Activated B cell treated with CpG ODN at 0.5 μM for 24 hours (primary cell): ENCODE measurements at regions not wholly inside any gene's neighbourhood (a gene's known extent, or its start where the extent isn't known, plus 50 kb on each side); places are given as distances from the start of the nearest gene placed in this dataset.

Source experiments
- ATAC-seq: fragments of 200-7000 bp; cut with Tn5 transposase; one replicate; pipeline ENCODE4 v1.10.0; 2021; ENCODE audit warnings: low read depth, mild to moderate bottlenecking, moderate library complexity
- CTCF ChIA-PET: fragments of 350-600 bp; sonication (Branson Sonifier 250); formaldehyde crosslinking; loops from one replicate; lab custom pipeline; 2021; ENCODE audit warnings: antibody characterized with exemption; lab: Charles Lee
- POLR2A ChIA-PET: fragments of 350-600 bp; sonication (Branson Sonifier 250); formaldehyde crosslinking; loops from one replicate; lab custom pipeline; 2021; ENCODE audit warnings: antibody characterized with exemption; lab: Charles Lee
- DNase-seq: peaks from one replicate; pipeline ENCODE4 v3.0.0; 2022
- H3K27ac Mint-ChIP-seq: one replicate; pipeline ENCODE4 v1.8.0; 2020; ENCODE audit warnings: mixed read lengths
- H3K27me3 Mint-ChIP-seq: one replicate; pipeline ENCODE4 v1.8.0; 2021; ENCODE audit warnings: mixed read lengths
- H3K36me3 Mint-ChIP-seq: one replicate; pipeline ENCODE4 v1.8.0; 2021; ENCODE audit warnings: low read depth, mixed read lengths
- H3K4me1 Mint-ChIP-seq: one replicate; pipeline ENCODE4 v1.8.0; 2021; ENCODE audit warnings: mixed read lengths
- H3K4me3 Mint-ChIP-seq: one replicate; pipeline ENCODE4 v1.8.0; 2020; ENCODE audit warnings: mild to moderate bottlenecking, mixed read lengths
- H3K9me3 Mint-ChIP-seq: one replicate; pipeline ENCODE4 v1.8.0; 2020; ENCODE audit warnings: mixed read lengths
- intact Hi-C: fragments of 100-400 bp; cut with micrococcal nuclease; formaldehyde crosslinking; loops from one replicate; pipeline ENCODE4 v1.15.1; 2024
- TF ChIP-seq, protein P1 (sequence below): fragments of 200-600 bp; IDR thresholded peaks from one replicate; pipeline ENCODE4 v1.8.0; 2022; ENCODE audit warnings: antibody characterized with exemption, mild to moderate bottlenecking

DNA sequence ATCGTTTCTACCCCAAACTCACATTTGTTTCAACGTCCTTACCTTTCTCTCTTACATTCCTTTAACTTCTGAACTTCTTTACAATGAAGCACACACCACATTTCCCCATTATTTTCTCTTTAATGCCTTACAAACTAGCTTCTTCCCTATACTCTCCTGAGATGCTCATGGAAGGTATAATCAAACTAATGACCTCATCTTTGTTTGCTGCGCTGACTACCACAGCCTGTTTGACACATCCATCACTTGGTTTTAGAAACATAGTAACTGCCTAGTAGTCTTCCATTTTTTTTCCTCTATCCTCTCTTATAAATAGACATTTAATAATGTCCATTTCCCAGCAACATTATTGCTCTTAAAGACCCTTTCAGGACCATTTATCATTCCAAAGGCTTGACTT is 230.5 kb upstream of the LRTM1 start:
- TF ChIP-seq, protein P1, sequence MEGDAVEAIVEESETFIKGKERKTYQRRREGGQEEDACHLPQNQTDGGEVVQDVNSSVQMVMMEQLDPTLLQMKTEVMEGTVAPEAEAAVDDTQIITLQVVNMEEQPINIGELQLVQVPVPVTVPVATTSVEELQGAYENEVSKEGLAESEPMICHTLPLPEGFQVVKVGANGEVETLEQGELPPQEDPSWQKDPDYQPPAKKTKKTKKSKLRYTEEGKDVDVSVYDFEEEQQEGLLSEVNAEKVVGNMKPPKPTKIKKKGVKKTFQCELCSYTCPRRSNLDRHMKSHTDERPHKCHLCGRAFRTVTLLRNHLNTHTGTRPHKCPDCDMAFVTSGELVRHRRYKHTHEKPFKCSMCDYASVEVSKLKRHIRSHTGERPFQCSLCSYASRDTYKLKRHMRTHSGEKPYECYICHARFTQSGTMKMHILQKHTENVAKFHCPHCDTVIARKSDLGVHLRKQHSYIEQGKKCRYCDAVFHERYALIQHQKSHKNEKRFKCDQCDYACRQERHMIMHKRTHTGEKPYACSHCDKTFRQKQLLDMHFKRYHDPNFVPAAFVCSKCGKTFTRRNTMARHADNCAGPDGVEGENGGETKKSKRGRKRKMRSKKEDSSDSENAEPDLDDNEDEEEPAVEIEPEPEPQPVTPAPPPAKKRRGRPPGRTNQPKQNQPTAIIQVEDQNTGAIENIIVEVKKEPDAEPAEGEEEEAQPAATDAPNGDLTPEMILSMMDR = no peak
- ChIA-PET CTCF (no interaction called here), POLR2A (no interaction called here)
- peaks cover 3% of the 10 kb centered on the region for H3K9me3 Mint-ChIP-seq
- no peak overlapping the region for H3K27ac Mint-ChIP-seq
- intact Hi-C loops = no loop called here
- no peaks in the 10 kb centered on the region for H3K4me1 Mint-ChIP-seq
- no peak overlapping the region for H3K4me3 Mint-ChIP-seq
- ATAC-seq = no peak
- no peaks in the 10 kb centered on the region for H3K27me3 Mint-ChIP-seq
- H3K36me3 Mint-ChIP-seq = no peaks in the 10 kb centered on the region
- no peak for DNase-seq

GRCh38 chr3:55157731-55158130 is 229.9 kb upstream of the LRTM1 start:
- TF ChIP-seq, protein P1 = no peak
- H3K9me3 Mint-ChIP-seq = peaks cover 3% of the 10 kb centered on the region
- intact Hi-C loops = no loop called here
- CTCF ChIA-PET = no interaction called here
- H3K27me3 Mint-ChIP-seq = no peaks in the 10 kb centered on the region
- ATAC-seq (no peak), DNase-seq (no peak)
- no peak overlapping the region for H3K27ac Mint-ChIP-seq
- no peak overlapping the region for H3K4me3 Mint-ChIP-seq
- no peaks in the 10 kb centered on the region for H3K36me3 Mint-ChIP-seq
- POLR2A ChIA-PET = no interaction called here
- H3K4me1 Mint-ChIP-seq = no peaks in the 10 kb centered on the region

DNA sequence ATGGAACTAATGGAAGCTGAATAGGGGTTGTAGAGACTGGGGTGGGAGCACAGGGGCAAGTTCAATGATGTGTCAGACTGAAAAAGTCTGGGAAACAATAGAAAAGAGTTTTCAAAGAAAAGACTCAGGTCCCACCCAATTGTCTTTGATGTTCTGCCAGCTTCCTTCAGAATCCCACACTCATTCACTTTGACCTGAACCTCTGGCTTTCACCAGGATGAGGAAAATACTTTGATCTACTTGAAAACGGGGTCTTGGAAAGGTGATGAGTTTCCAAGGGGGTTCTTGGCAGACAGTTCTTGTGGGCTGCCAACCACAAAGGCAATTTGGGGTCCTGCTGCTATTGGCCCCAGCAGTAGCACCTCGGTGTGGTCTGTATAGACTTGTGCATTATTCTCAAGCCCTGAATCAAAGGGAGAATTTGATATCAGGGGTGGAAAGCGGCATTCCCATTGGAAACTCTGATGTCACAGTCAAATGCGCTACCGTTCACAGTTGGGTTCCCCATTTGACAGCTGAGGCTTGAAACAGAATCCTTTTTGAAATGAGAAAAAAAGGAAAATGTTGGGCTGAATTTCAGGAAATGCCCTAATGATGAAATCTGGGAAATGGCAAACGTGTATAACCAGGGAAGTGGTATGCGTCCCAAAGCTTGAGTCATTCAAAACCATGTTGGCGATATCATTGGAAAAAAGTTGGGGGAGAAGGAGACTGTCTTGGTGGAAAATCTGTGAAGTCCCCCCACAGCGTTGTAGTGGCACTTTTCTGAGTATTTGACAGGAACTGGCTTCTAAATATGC is 229.2 kb upstream of the LRTM1 start:
- ChIA-PET POLR2A (no interaction called here), CTCF (no interaction called here)
- no peak for DNase-seq
- Mint-ChIP-seq H3K4me1 (no peaks in the 10 kb centered on the region), H3K27ac (no peak overlapping the region), H3K36me3 (no peaks in the 10 kb centered on the region), H3K27me3 (no peaks in the 10 kb centered on the region), H3K4me3 (no peak overlapping the region), H3K9me3 (peaks cover 3% of the 10 kb centered on the region)
- ATAC-seq = no peak
- intact Hi-C loops = no loop called here
- TF ChIP-seq, protein P1 = no peak

DNA sequence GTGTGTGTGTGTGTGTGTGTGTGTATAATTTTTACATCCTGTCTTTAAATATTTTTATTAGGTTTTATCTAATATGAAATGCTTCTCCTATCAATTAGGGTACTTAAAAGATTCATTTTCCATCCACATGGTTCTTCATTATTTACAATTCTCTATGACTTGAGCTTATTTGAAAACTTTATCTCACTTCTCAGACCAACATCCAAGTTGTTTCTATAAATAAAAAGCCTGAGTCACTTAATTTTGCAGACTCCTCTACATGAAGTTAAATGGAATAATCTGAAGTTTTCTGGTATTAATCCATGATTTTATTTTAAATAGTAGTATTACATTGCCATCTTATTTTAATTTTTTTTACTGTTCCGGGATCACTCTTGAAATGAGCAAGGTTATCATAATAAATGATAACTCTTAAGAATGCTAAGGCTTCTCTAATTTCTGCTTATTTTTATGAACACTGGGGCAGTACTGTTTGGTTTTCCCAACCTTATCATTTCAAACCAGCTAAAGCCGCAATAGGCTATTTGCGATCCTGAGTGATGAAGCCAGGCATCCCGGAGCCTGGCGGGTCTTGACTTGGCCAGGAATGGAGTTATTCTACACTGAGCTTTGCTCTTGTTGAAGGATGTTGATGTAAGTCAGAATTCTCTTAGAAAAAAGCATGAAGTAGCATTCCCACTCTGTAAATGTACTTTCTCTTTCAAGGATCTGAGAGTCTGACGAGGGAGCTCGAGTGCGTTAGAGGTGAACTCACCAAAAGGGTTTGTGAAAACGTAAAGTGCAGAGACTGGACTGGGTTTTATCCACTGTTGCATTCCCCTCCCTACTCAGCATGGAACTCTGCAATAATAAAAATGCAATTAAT is 220.2 kb upstream of the LRTM1 start:
- H3K27me3 Mint-ChIP-seq = no peaks in the 10 kb centered on the region
- POLR2A ChIA-PET = no interaction called here
- H3K4me3 Mint-ChIP-seq = no peak overlapping the region
- CTCF ChIA-PET = no interaction called here
- no peaks in the 10 kb centered on the region for H3K9me3 Mint-ChIP-seq
- H3K36me3 Mint-ChIP-seq = no peaks in the 10 kb centered on the region
- no peak for DNase-seq
- no peak overlapping the region for H3K27ac Mint-ChIP-seq
- no peak for ATAC-seq
- no peaks in the 10 kb centered on the region for H3K4me1 Mint-ChIP-seq
- intact Hi-C loops = no loop called here
- TF ChIP-seq, protein P1 = no peak

GRCh38 chr3:55147406-55147805 is 219.5 kb upstream of the LRTM1 start:
- TF ChIP-seq, protein P1 = no peak
- H3K27me3 Mint-ChIP-seq = no peaks in the 10 kb centered on the region

More at GRCh38 chr3:55147406-55147805, 219.5 kb upstream of the LRTM1 start:
- Mint-ChIP-seq H3K36me3 (no peaks in the 10 kb centered on the region), H3K4me1 (no peaks in the 10 kb centered on the region), H3K27ac (no peak overlapping the region), H3K9me3 (no peaks in the 10 kb centered on the region), H3K4me3 (no peak overlapping the region)
- CTCF ChIA-PET = no interaction called here
- DNase-seq (no peak), ATAC-seq (no peak)
- intact Hi-C loops = no loop called here
- POLR2A ChIA-PET = no interaction called here
